HG03025 (cell line): ENCODE measurements at regions not wholly inside any gene's neighbourhood (a gene's known extent, or its start where the extent isn't known, plus 50 kb on each side); places are given as distances from the start of the nearest gene placed in this dataset.
A peak's percentile ranks its signal among the peaks of the same experiment; 100 is the strongest.

Experiments
- ATAC-seq: cut with Tn5 transposase; IDR thresholded peaks from one replicate; pipeline ENCODE4 v1.9.1; 2021; ENCODE audit warnings: mild to moderate bottlenecking, moderate library complexity; ENCODE audit not compliant: unreplicated experiment, low FRiP score

DNA sequence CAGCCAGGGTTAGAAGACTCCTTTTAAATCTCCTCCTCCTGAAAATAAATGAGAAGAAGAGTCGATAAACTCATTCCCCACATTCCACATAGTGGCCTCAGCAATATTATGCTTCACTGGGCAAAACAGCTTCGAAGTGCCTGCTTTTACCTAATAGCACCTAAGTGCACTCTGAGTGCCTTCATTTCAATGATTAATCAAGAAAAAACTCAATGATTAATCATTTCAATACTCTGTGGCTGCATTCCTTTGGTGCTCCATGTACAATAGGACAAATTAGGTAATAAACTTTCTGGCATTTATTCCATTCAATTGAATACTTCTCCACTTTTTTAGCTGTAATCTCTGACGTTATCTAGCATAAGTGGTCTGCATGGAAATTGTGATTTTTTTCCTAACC, 174.6 kb downstream of the CCDC71L start:
- no peak for ATAC-seq

GRCh38 chr7:106485919-106486318, 175.0 kb downstream of the CCDC71L start:
- ATAC-seq = no peak

GRCh38 chr7:106485031-106485551, 175.9 kb downstream of the CCDC71L start:
- ATAC-seq = no peak

DNA sequence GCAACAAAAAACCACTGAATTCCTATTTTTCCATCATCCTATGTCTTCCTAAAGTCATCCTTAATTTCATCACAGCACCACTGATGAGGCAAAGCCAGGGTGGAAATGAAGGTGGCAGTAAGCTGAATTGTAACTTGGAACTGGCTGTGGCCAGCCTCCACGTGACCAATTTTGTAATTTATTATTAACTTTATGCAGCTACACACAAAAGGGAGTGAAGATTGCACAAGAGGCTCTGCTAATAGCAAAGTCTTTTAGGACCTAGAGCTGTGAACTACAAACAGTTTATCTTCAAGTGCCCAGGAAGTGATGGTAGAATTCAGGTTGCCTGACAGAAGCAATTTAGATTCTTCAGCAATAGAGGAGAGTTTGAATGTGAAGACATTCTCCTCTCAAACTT, 176.4 kb downstream of the CCDC71L start:
- no peak for ATAC-seq

DNA sequence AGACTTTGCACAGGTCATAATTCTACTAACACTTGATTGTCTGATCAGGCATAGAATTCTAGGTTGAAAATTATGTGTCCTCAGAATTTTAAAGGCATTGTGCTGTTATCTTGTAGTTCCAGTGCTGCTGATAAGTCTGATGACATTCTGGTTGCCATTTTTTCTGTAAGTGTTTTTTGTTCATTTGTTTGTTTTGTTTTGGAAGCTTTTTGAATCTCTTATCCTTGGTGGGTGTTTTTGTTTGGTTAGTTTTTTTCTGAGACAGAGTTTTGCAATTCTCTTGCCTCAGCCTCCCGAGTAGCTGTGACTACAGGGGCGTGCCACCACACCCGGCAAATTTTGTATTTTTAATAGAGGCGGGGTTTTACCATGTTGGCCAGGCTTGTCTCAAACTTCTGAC, 178.9 kb downstream of the CCDC71L start:
- no peak for ATAC-seq

- ATAC-seq = no peak
These were observed 180.3 kb downstream of the CCDC71L start for GRCh38 chr7:106480616-106481031.

DNA sequence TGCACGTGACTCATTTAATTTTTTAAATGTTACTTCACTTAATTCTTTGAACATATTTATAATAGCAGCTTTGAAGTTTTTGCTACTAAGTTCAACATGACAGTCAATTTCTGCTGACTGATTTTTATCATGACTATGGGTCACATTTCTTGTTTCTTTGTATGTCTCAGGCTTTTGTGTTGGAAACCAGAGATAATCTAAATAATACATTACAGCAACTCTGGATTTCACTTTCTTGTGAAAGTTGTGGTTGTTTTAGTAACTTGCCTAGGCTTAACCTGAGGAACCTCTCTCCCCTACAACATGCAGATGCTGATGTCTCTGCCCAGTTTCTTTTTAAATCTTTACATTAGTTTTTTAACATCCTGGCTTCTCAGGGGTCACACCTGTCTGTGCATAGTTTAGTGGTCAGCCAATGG, 180.8 kb downstream of the CCDC71L start:
- ATAC-seq = peak; percentile 60

GRCh38 chr7:106476751-106477150, 184.2 kb downstream of the CCDC71L start:
- no peak for ATAC-seq

- no peak for ATAC-seq
These were observed 188.0 kb upstream of the NAMPT start for GRCh38 chr7:106472741-106473140.

DNA sequence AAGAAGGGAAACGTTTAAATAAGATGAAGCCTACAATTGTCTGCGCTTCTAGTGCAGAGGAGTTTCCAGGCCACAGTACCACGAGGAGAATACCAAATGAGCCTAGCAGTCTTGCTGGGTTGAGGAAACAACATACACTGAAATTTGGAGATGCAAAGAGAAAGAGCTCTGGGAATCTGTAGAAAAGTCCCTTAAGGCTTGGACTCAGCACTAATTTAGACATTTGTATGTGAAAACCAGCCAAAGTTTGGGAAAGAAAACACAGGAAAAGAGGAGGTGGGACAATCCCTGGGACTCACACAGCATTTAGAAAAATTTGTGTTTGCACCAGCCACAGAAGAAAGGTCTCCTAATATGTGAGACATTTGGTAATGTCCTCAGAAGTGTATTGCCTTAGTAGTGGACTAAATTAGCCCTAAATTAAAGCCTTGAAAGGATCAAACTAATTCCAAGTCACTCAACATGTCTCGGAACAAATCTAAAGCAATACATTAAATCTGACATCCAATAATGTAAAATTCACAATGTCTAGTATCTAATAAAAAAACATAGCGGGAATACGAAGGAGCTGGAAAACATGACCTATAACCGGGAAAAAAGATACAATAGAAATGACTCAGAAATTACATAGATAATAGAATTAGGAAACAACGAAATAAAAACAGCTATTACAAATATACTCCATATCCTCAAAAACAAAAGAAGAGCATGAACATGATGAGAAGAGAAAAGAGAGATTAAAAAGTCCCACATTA, 187.1 kb upstream of the NAMPT start:
- ATAC-seq = no peak

- ATAC-seq = no peak
These were observed 186.2 kb upstream of the NAMPT start for GRCh38 chr7:106471021-106471420.

DNA sequence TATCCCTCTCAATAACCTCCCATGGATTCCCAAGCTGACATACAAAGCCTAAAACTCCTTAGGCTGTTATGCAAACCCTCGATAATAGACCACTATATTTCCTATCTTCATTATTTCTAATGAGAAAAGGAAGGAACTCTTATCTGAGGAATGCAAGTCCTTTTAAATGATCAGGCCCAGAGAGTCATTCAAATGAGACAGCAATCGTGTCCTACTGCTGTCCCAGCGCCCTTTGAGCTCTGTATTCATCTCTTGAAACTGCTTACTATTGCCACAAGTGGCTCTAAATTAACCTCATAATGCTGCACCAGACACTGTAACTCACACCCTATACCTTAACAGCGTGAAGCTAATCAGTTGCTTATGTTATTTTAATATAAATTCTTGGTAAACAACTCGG, 182.1 kb upstream of the NAMPT start:
- ATAC-seq = no peak

DNA sequence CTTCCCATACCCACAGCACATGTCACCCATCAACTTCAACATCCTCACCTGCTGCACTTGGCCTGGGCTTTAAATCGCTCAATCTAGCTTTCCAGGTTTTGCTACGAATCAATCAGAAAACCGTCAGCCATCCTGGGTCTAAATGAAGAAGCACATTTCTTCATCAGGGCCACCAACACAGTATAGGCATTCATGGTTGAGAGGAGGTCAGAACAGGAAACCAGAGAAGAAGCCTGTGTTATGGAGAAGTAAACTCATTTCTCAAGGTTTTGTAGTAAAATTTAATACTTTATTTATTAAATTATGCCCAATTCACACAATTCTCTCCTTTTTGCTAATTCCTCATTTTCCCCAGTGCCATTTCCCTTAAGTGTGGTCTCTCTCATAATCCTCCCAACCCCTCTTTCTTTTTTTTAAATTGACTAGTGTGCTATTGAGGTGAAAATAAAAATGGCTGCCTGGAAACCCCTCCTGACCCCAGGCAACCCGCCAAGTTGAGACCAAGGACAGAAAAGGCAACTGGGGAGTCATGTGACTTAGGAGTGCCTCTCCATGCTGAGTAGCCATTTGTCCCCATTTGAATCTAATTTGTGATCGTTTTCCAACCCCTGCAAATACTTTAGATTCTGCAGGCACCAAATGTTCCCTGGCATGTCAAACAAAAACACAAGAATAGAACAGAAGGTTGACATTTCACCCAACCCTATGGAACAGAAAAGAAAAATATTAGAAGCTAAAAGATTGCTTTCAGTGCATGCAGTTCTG, 181.1 kb upstream of the NAMPT start:
- ATAC-seq = no peak

DNA sequence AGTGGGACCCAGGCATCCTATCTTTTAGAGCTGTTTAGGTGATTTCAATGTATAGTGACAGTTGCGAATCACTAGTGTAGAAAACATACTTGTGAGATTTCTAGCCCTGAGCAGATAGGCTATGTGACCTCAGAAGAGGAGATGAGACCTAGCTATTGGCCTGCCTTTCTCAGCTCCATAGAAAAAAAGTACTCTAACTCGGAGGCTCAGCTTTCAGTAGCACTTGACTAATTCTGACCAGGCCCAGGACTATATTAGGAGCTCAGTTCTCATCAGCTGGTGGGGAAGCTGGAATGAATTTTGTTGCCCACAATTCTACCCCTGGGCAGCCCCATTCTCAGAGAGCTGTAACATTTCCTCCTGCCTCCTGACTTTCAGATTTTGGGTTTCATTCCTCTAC, 179.9 kb upstream of the NAMPT start:
- ATAC-seq = peak; percentile 52

DNA sequence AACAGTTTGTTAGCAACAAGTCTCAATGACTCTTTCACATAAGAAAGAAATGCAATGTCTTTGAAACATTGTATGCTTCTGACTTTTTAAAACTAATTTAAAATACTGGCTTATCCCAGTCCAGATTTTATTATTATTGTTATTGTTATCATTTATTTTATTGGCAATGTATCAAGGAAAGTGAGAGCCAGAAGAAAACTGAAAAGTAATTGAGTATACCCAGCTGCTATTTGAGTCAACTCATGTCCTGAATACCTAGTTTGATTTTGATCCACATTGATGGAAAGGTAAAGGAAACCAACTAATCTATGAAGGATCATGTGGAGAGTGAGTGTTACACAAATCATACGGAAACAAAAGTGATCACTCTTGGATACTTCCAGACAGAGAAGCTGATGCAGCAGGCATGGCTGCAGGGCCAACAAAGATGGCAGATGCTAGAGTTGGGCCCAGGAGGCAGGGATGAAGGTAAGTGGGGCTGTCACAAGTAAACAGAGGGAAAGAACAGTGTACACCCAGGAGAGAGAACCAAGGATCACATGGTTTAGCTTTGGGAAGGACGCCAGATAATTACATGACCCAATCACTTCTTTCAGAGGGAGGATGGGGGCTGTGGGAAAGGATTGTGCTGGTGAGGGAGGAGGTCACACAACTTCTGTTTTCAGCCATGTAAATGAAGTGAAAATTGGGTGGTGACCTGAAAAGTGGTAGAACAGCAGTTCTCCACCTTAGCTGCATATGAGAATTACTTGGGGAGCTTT, 179.2 kb upstream of the NAMPT start:
- peak; percentile 41 for ATAC-seq

DNA sequence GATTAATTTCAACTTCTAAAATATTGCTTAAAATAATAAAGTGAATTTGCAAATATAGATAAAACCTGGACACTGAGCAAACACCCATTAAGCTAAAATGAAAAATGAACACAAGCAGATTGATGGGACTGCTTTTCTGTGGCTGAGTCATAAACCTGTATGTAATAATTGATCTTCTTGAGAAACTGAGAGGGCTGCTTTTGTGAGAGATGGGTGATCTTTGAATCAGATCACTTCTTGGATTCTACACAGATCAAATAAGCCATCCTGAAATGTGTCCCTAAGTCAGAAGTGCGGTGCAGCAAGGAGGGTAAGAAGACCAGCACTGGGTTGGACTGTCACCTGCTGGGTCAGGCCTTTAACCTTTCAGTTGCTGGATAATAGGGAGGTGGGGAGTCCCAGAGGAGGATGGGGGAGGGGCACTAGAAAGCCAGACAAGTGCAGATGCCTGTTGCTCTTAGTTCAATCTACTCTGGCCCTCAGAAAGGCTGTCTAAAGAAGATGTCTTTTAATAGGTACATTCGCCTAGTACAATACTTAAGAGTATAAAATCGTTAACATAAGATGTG, 178.2 kb upstream of the NAMPT start:
- ATAC-seq = no peak

- no peak for ATAC-seq
These were observed 177.6 kb upstream of the NAMPT start for GRCh38 chr7:106462365-106462859.

DNA sequence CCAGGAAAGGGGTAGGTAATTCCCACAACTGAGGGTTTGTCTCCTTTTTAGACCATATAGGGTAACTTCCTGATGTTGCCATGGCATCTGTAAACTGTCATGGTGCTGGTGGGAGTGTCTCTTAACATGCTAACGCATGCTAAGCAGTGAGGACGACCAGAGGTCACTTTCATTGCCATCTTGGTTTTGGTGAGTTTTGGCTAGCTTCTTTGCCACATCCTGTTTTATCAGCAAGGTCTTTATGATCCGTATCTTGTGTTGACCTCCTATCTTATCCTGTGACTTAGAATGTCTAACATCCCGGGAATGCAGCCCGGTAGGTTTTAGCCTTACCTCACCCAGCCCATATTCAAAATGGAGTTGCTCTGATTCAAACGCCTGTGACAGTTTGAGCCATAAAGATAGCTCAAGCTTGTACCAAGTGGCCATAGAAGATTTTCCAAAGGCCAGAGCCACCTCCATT, 176.0 kb upstream of the NAMPT start:
- ATAC-seq = no peak

DNA sequence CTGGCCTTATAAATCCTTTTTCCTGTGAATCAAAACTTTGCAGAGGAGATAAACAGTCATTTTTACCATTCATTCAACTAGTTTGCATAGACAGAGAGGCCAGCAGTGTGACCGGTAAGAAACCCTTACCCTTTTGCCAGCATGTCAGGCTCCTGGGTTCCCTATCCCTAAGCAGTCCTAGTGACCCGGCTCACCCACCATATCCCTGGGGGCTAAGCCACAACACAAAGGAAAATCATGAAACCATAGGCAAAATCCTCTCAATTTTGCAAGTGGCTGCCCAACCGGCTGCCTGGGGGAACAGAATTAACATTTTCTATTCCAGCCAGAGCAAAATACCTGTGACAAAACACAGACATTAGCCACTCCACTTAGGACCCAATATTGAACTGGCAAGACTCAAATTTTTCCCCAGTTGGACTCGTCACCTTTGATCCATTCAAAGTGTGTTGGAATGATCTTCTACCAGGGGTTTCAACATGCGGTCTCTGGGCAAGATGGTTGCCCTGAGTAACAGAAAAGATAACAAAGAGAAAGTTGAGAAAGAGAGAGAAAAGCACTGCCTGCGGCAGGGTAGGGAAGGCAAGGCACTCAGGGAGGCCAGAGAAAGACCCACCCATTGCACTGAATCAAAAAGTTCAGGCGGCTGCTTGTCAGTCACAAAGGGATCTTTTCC, 174.8 kb upstream of the NAMPT start:
- no peak for ATAC-seq

- ATAC-seq = no peak
These were observed 172.9 kb upstream of the NAMPT start for GRCh38 chr7:106457678-106458077.
